Suprapubic skin (tissue), 3 donors: ENCODE measurements at regions not wholly inside any gene's neighbourhood (a gene's known extent, or its start where the extent isn't known, plus 50 kb on each side); places are given as distances from the start of the nearest gene placed in this dataset.

Experiments
- CTCF ChIP-seq, 2 donors: fragments of 200-600 bp in 1 of 2; fragments of 450-650 bp in 1 of 2; sonication (generic) in 1 of 2; IDR thresholded peaks; one replicate each; pipeline ENCODE4 v1.5.1; 2016 to 2019; ENCODE audit warnings: antibody characterized with exemption in 2 of 2, mild to moderate bottlenecking in 1 of 2, moderate library complexity in 1 of 2
- EP300 ChIP-seq: sonication (generic); formaldehyde crosslinking; IDR thresholded peaks from one replicate; pipeline ENCODE4 v1.6.1; 2017; ENCODE audit warnings: antibody characterized with exemption
- POLR2A ChIP-seq, 2 donors: fragments of 450-650 bp; IDR thresholded peaks; one replicate each; pipeline ENCODE4 v1.6.1; 2017; ENCODE audit warnings: antibody characterized with exemption in 2 of 2, mild to moderate bottlenecking in 2 of 2, moderate library complexity in 2 of 2

- TF ChIP-seq POLR2A (IDR thresholded peaks at IDR 0.05) (no peak), EP300 (no peak), CTCF (IDR thresholded peaks at IDR 0.05) (no peak)
Measured at GRCh38 chr4:170773709-170774273, 684.0 kb upstream of the AADAT start.
